ENCODE measurements at regions not wholly inside any gene's neighbourhood (a gene's known extent, or its start where the extent isn't known, plus 50 kb on each side); places are given as distances from the start of the nearest gene placed in this dataset.

DNA sequence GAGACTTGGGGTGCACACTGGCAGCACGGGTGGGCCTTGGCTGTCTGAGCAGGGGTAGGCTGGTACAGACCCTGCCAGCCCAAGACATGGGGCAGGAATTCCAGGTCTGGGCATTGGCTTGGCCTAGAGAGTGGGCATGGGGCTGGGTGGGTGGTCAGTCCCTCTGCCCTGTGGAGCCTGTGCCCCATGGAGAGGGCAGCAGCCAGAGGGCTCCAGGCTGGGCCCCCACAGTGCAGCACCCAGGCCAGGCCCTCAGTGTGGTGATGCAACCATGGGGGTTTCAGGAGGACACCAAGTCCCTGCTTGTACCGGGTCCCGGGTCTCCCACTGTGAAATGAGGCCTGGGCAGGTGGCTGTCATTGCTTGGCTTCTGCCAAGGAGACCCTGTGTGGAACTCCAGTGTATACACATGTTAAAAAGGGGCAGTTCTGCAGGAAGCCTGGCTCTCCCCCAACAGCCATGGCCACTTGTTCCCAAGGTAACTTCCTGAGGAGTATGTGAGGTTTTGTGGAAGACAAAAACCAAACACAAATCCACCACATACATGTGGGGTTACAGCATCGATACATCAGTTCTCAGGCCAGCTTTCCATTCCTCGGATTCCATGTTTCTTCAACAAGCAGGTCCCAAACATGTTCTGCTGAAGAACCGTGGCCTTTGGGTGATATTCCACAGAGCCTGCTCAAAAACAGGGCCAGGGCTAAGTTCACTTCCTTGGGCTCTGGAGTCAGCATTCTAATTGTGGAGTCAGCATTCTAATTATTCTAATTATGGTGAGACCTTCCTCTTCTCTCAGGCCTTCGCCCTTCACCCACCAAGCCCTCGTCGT is 77.3 kb downstream of the DACT2 start:
- H3K4me2 ChIP-seq: no peak overlapping the region
- DNase-seq (ENCODE audit: low spot score): no peak
- 91% methylated on average over 9 of the region's 9 CpGs for WGBS (ENCODE audit: low lambda C conversion rate, missing lambda C conversion rate)
- no peaks in the 10 kb centered on the region for H3K27me3 ChIP-seq
- no peak overlapping the region for H2AFZ ChIP-seq
- H4K20me1 ChIP-seq (ENCODE audit: insufficient read depth, poor library complexity, severe bottlenecking): no peaks in the 10 kb centered on the region
- H3K9me3 ChIP-seq (ENCODE audit: low read depth): no peaks in the 10 kb centered on the region
- no peaks in the 10 kb centered on the region for H3K36me3 ChIP-seq (replicated peaks; ENCODE audit: insufficient read depth, low read depth)
- H3K27ac ChIP-seq: no peak overlapping the region
- H3K4me1 ChIP-seq (ENCODE audit: insufficient read depth): peaks cover 36% of the 10 kb centered on the region
- no peaks in the 10 kb centered on the region for H3K9me2 ChIP-seq (replicated peaks; ENCODE audit: insufficient read depth)
- TF ChIP-seq EZH2phosphoT487 (IDR thresholded peaks at IDR 0.05; ENCODE audit: low read depth, severe bottlenecking, unreplicated experiment): no peak
- TF ChIP-seq EZH2 (IDR thresholded peaks at IDR 0.05; ENCODE audit: borderline replicate concordance): no peak
- TF ChIP-seq, protein P1, sequence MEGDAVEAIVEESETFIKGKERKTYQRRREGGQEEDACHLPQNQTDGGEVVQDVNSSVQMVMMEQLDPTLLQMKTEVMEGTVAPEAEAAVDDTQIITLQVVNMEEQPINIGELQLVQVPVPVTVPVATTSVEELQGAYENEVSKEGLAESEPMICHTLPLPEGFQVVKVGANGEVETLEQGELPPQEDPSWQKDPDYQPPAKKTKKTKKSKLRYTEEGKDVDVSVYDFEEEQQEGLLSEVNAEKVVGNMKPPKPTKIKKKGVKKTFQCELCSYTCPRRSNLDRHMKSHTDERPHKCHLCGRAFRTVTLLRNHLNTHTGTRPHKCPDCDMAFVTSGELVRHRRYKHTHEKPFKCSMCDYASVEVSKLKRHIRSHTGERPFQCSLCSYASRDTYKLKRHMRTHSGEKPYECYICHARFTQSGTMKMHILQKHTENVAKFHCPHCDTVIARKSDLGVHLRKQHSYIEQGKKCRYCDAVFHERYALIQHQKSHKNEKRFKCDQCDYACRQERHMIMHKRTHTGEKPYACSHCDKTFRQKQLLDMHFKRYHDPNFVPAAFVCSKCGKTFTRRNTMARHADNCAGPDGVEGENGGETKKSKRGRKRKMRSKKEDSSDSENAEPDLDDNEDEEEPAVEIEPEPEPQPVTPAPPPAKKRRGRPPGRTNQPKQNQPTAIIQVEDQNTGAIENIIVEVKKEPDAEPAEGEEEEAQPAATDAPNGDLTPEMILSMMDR (IDR thresholded peaks at IDR 0.05; ENCODE audit: poor library complexity): no peak
- H3K4me3 ChIP-seq: no peak overlapping the region
- no peaks in the 10 kb centered on the region for H3K79me2 ChIP-seq

DNA sequence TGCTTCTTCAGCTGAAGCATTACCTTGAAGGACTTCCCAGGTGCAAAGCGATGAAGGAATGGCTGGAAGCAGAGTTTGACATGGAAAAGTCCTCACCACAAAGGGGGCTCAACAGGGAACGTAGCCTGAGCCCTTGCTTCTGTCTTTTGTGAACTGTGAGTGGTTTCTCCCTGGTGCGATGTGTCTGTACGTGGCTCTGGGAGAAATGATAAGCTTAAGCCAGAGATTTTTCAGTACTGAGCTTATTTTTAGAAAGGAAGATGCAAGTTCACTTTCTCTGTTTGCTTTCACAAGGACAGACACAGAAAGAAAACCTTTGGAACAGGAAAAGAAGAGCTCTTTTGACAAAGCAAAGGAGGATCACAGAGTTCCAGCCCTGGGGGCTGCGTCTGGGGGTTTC is 79.4 kb downstream of the DACT2 start:
- peak overlapping the region; percentile 20 for H3K27ac ChIP-seq
- WGBS (ENCODE audit: low lambda C conversion rate, missing lambda C conversion rate): 68% methylated on average over 5 of the region's 5 CpGs
- no peak for DNase-seq (ENCODE audit: low spot score)
- no peaks in the 10 kb centered on the region for H3K27me3 ChIP-seq
- H3K9me2 ChIP-seq (replicated peaks; ENCODE audit: insufficient read depth): no peaks in the 10 kb centered on the region
- H4K20me1 ChIP-seq (ENCODE audit: insufficient read depth, poor library complexity, severe bottlenecking): no peaks in the 10 kb centered on the region
- peaks cover 24% of the 10 kb centered on the region for H3K4me1 ChIP-seq (ENCODE audit: insufficient read depth)
- H3K79me2 ChIP-seq: no peaks in the 10 kb centered on the region
- H3K4me2 ChIP-seq: peak overlapping the region; percentile 25
- no peaks in the 10 kb centered on the region for H3K9me3 ChIP-seq (ENCODE audit: low read depth)
- no peaks in the 10 kb centered on the region for H3K36me3 ChIP-seq (replicated peaks; ENCODE audit: insufficient read depth, low read depth)
- TF ChIP-seq EZH2phosphoT487 (IDR thresholded peaks at IDR 0.05; ENCODE audit: low read depth, severe bottlenecking, unreplicated experiment) (no peak), EZH2 (IDR thresholded peaks at IDR 0.05; ENCODE audit: borderline replicate concordance) (no peak)
- TF ChIP-seq, protein P1 (IDR thresholded peaks at IDR 0.05; ENCODE audit: poor library complexity): no peak
- no peak overlapping the region for H2AFZ ChIP-seq
- H3K4me3 ChIP-seq: no peak overlapping the region

DNA sequence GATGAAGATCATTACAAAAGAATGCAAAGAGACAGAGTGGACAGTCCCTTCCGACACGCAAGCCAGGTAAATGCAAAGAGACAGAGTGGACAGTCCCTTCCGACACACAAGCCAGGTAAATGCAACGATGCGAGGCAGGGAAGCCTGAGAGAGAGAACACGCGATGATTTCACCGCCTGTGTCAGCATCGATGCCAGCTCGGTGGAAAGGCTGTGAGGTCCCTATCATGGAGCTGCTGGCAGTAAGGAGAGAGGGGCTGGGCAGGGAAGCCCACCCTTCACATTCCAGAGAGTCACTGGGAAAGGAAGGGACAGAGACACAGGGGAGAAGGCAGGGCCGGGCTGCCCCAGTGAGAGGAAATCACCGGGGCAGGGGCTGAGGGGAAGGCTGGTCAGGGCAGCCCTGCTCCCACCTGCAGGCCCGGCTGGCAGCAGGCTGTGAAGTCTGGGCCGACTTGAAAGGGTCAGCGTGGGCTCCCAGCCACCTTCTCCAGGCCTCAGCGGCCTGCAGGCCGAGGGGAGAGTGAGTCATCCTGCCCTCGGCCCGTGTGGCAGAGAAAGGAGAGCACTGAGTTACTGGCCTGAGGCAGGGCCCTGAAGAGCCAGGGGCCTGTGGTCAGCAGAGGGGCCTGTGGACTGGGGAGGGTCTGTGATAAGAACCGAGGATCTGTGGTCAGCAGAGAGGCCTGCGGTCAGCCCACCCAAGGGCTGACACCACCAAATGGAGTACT is 80.4 kb downstream of the DACT2 start:
- Histone ChIP-seq H3K9me2 (replicated peaks; ENCODE audit: insufficient read depth) (no peaks in the 10 kb centered on the region), H3K36me3 (replicated peaks; ENCODE audit: insufficient read depth, low read depth) (no peaks in the 10 kb centered on the region), H3K9me3 (ENCODE audit: low read depth) (no peaks in the 10 kb centered on the region), H3K4me1 (ENCODE audit: insufficient read depth) (peaks cover 24% of the 10 kb centered on the region), H3K79me2 (no peaks in the 10 kb centered on the region), H2AFZ (no peak overlapping the region), H3K27me3 (no peaks in the 10 kb centered on the region), H3K27ac (peak overlapping the region; percentile 48), H3K4me3 (no peak overlapping the region), H4K20me1 (ENCODE audit: insufficient read depth, poor library complexity, severe bottlenecking) (no peaks in the 10 kb centered on the region), H3K4me2 (no peak overlapping the region)
- WGBS (ENCODE audit: low lambda C conversion rate, missing lambda C conversion rate): 73% methylated on average over 20 of the region's 21 CpGs
- TF ChIP-seq, protein P1 (IDR thresholded peaks at IDR 0.05; ENCODE audit: poor library complexity): no peak
- no peak for TF ChIP-seq EZH2 (IDR thresholded peaks at IDR 0.05; ENCODE audit: borderline replicate concordance)
- TF ChIP-seq EZH2phosphoT487 (IDR thresholded peaks at IDR 0.05; ENCODE audit: low read depth, severe bottlenecking, unreplicated experiment): no peak
- DNase-seq (ENCODE audit: low spot score): peak; percentile 48

Measured in hepatocyte (in vitro differentiated cells).